Mesenchymal stem cell (in vitro differentiated cells and primary cell): ENCODE measurements at regions not wholly inside any gene's neighbourhood (a gene's known extent, or its start where the extent isn't known, plus 50 kb on each side); places are given as distances from the start of the nearest gene placed in this dataset.

Source experiments
- DNase-seq: peaks from one replicate; pipeline ENCODE4 v3.0.0-alpha.2; 2013
- H2AFZ ChIP-seq: one replicate; pipeline ENCODE4 v1.6.1; 2013; ENCODE audit warnings: low read depth, mild to moderate bottlenecking, control low read depth, inconsistent platforms, low read length, moderate library complexity
- H2AK5ac ChIP-seq: 2 replicates; pipeline ENCODE4 v1.6.1; 2013; ENCODE audit warnings: low read length, moderate library complexity, mild to moderate bottlenecking, inconsistent platforms; ENCODE audit not compliant: severe bottlenecking
- H2BK120ac ChIP-seq: one replicate; pipeline ENCODE4 v1.6.1; 2013; ENCODE audit warnings: low read depth, mild to moderate bottlenecking, inconsistent platforms, low read length, moderate library complexity
- H2BK12ac ChIP-seq, 2 experiments: one replicate each; pipeline ENCODE4 v1.6.1; 2013; ENCODE audit warnings: inconsistent platforms in 2 of 2, low read length in 2 of 2, mild to moderate bottlenecking in 2 of 2, moderate library complexity in 2 of 2, control low read depth in 1 of 2
- H2BK15ac ChIP-seq: one replicate; pipeline ENCODE4 v1.6.1; 2013; ENCODE audit warnings: mild to moderate bottlenecking, low read depth, inconsistent platforms; ENCODE audit not compliant: poor library complexity, severe bottlenecking
- H2BK5ac ChIP-seq: 2 replicates; pipeline ENCODE4 v1.6.1; 2013; ENCODE audit warnings: low read depth, mild to moderate bottlenecking, low read length, control low read depth, inconsistent platforms; ENCODE audit not compliant: poor library complexity, severe bottlenecking
- H3K14ac ChIP-seq, 2 experiments: one replicate each; pipeline ENCODE4 v1.6.1; 2013; ENCODE audit warnings: inconsistent platforms in 2 of 2, low read length in 2 of 2, control low read depth in 1 of 2, mild to moderate bottlenecking in 1 of 2, moderate library complexity in 1 of 2
- H3K18ac ChIP-seq, 2 experiments: one replicate each; pipeline ENCODE4 v1.6.1; 2013; ENCODE audit warnings: inconsistent platforms in 2 of 2, low read length in 2 of 2, control low read depth in 1 of 2, low read depth in 1 of 2, mild to moderate bottlenecking in 1 of 2
- H3K23ac ChIP-seq, 2 experiments: one replicate each; pipeline ENCODE4 v1.6.1; 2013; ENCODE audit warnings: inconsistent platforms in 2 of 2, low read length in 2 of 2, mild to moderate bottlenecking in 2 of 2, moderate library complexity in 2 of 2, control low read depth in 1 of 2
- H3K27ac ChIP-seq: 2 replicates; pipeline ENCODE4 v1.5.1; 2013; ENCODE audit warnings: mild to moderate bottlenecking, moderate library complexity, low read length, control low read depth, inconsistent platforms; ENCODE audit not compliant: poor library complexity, severe bottlenecking
- H3K27me3 ChIP-seq, 2 experiments: 2 replicates each; pipeline versions ENCODE4 v1.6.1 to v1.7.0; 2013; ENCODE audit warnings: low read length in 2 of 2, mild to moderate bottlenecking in 2 of 2, moderate library complexity in 2 of 2, control low read depth in 1 of 2, inconsistent platforms in 1 of 2; ENCODE audit not compliant: control insufficient read depth in 1 of 2, insufficient read depth in 1 of 2
- H3K36me3 ChIP-seq, 2 experiments: 2 replicates each; pipeline versions ENCODE4 v1.6.1 to v1.7.0; 2013; ENCODE audit warnings: low read length in 2 of 2, control low read depth in 1 of 2, inconsistent platforms in 1 of 2, low read depth in 1 of 2, mild to moderate bottlenecking in 1 of 2; ENCODE audit not compliant: insufficient read depth in 2 of 2, control insufficient read depth in 1 of 2
- H3K4ac ChIP-seq, 2 experiments: one replicate each; pipeline ENCODE4 v1.6.1; 2013; ENCODE audit warnings: inconsistent platforms in 2 of 2, low read length in 2 of 2, mild to moderate bottlenecking in 2 of 2, moderate library complexity in 2 of 2, control low read depth in 1 of 2, low read depth in 1 of 2
- H3K4me1 ChIP-seq: 2 replicates; pipeline ENCODE4 v1.6.1; 2013; ENCODE audit warnings: low read depth, low read length, control low read depth; ENCODE audit not compliant: control insufficient read depth, insufficient read depth
- H3K4me2 ChIP-seq: 2 replicates; pipeline ENCODE4 v1.6.1; 2013; ENCODE audit warnings: low read length, mild to moderate bottlenecking, inconsistent platforms; ENCODE audit not compliant: poor library complexity, severe bottlenecking
- H3K4me3 ChIP-seq, 2 experiments: 2 replicates each; pipeline versions ENCODE4 v1.5.1 to v1.7.0; 2013; ENCODE audit warnings: low read length in 2 of 2, mild to moderate bottlenecking in 2 of 2, control low read depth in 1 of 2, low read depth in 1 of 2; ENCODE audit not compliant: insufficient read depth in 1 of 2
- H3K79me1 ChIP-seq: replicated peaks from 2 replicates; pipeline ENCODE4 v1.6.1; 2013; ENCODE audit warnings: mild to moderate bottlenecking, control low read depth, low read length, inconsistent platforms; ENCODE audit not compliant: poor library complexity, severe bottlenecking
- H3K9ac ChIP-seq: 2 replicates; pipeline ENCODE4 v1.7.0; 2013; ENCODE audit warnings: mild to moderate bottlenecking, low read length, moderate library complexity
- H3K9me3 ChIP-seq: 2 replicates; pipeline ENCODE4 v1.7.0; 2013; ENCODE audit warnings: mild to moderate bottlenecking, low read length; ENCODE audit not compliant: control insufficient read depth
- H4K8ac ChIP-seq: one replicate; pipeline ENCODE4 v1.6.1; 2013; ENCODE audit warnings: inconsistent platforms, mild to moderate bottlenecking, low read length, moderate library complexity
- H4K91ac ChIP-seq: one replicate; pipeline ENCODE4 v1.6.1; 2013; ENCODE audit warnings: mild to moderate bottlenecking, low read length, inconsistent platforms
- WGBS: methylation state at CpG from one replicate; pipeline ENCODE4 v1.1.7; 2013; ENCODE audit warnings: mixed read lengths; 5-methylcytosine and 5-hydroxymethylcytosine counted together

- Histone ChIP-seq H3K14ac (no peak overlapping the region), H3K36me3 (no peaks in the 10 kb centered on the region), H3K79me1 (no peaks in the 10 kb centered on the region), H3K27ac (no peak overlapping the region), H4K8ac (no peak overlapping the region), H2AFZ (no peak overlapping the region), H3K4me3 (no peak overlapping the region), H3K9me3 (no peaks in the 10 kb centered on the region), H4K91ac (no peak overlapping the region), H2AK5ac (no peak overlapping the region), H3K4me1 (no peaks in the 10 kb centered on the region), H2BK120ac (no peak overlapping the region), H3K18ac (no peak overlapping the region), H3K4ac (no peak overlapping the region), H3K4me2 (no peak overlapping the region), H3K9ac (no peak overlapping the region), H2BK15ac (no peak overlapping the region), H2BK5ac (no peak overlapping the region), H3K23ac (no peak overlapping the region), H2BK12ac (no peak overlapping the region), H3K27me3 (no peaks in the 10 kb centered on the region)
- 93% methylated on average over 2 of the region's 2 CpGs for WGBS
- DNase-seq = no peak
Observed at GRCh38 chr15:94535298-94536048, 304.1 kb downstream of the MCTP2 start.

GRCh38 chr15:94536549-94536948, 305.2 kb downstream of the MCTP2 start:
- Histone ChIP-seq H3K4me1 (no peaks in the 10 kb centered on the region), H3K27me3 (no peaks in the 10 kb centered on the region), H2BK120ac (no peak overlapping the region), H3K4ac (no peak overlapping the region), H3K79me1 (no peaks in the 10 kb centered on the region), H2BK15ac (no peak overlapping the region), H2BK5ac (no peak overlapping the region), H2AK5ac (no peak overlapping the region), H3K36me3 (no peaks in the 10 kb centered on the region), H3K4me2 (no peak overlapping the region), H3K9me3 (no peaks in the 10 kb centered on the region), H4K91ac (no peak overlapping the region), H3K23ac (no peak overlapping the region), H3K18ac (no peak overlapping the region), H3K14ac (no peak overlapping the region), H2AFZ (no peak overlapping the region), H3K9ac (no peak overlapping the region), H4K8ac (no peak overlapping the region), H3K4me3 (no peak overlapping the region), H2BK12ac (no peak overlapping the region), H3K27ac (no peak overlapping the region)
- WGBS = 17% methylated on average over 3 of the region's 3 CpGs
- DNase-seq = no peak

GRCh38 chr15:94538280-94538679, 306.9 kb downstream of the MCTP2 start:
- Histone ChIP-seq H3K9me3 (no peaks in the 10 kb centered on the region), H3K4me1 (no peaks in the 10 kb centered on the region), H4K91ac (no peak overlapping the region), H2BK120ac (no peak overlapping the region), H3K27ac (no peak overlapping the region), H2AFZ (no peak overlapping the region), H3K4me2 (no peak overlapping the region), H3K23ac (no peak overlapping the region), H2BK15ac (no peak overlapping the region), H4K8ac (no peak overlapping the region), H3K4ac (no peak overlapping the region), H3K36me3 (no peaks in the 10 kb centered on the region), H2BK5ac (no peak overlapping the region), H2AK5ac (no peak overlapping the region), H3K14ac (no peak overlapping the region), H3K27me3 (no peaks in the 10 kb centered on the region), H2BK12ac (no peak overlapping the region), H3K9ac (no peak overlapping the region), H3K79me1 (no peaks in the 10 kb centered on the region), H3K4me3 (no peak overlapping the region), H3K18ac (no peak overlapping the region)
- no peak for DNase-seq
- WGBS = 35% methylated on average over 1 of the region's 1 CpG

- no peak overlapping the region for H3K4ac ChIP-seq
- H3K27me3 ChIP-seq = no peaks in the 10 kb centered on the region
- WGBS = 88% methylated on average over 1 of the region's 1 CpG
- H3K4me1 ChIP-seq = no peaks in the 10 kb centered on the region
- no peak overlapping the region for H3K4me3 ChIP-seq
- no peak overlapping the region for H2BK15ac ChIP-seq
- no peak overlapping the region for H3K27ac ChIP-seq
- no peak overlapping the region for H3K23ac ChIP-seq
- no peak overlapping the region for H4K91ac ChIP-seq
- no peak overlapping the region for H2BK12ac ChIP-seq
- no peak overlapping the region for H2AK5ac ChIP-seq
- no peak overlapping the region for H2AFZ ChIP-seq
- H4K8ac ChIP-seq = no peak overlapping the region
- no peak overlapping the region for H3K9ac ChIP-seq
- no peak for DNase-seq
- no peaks in the 10 kb centered on the region for H3K36me3 ChIP-seq
- H3K18ac ChIP-seq = no peak overlapping the region
- no peak overlapping the region for H2BK5ac ChIP-seq
- peaks cover 2% of the 10 kb centered on the region for H3K9me3 ChIP-seq
- H3K14ac ChIP-seq = no peak overlapping the region
- H3K79me1 ChIP-seq = no peaks in the 10 kb centered on the region
- no peak overlapping the region for H2BK120ac ChIP-seq
- no peak overlapping the region for H3K4me2 ChIP-seq
Observed at GRCh38 chr15:94542391-94542790, 311.0 kb downstream of the MCTP2 start.
